ENCODE measurements at regions not wholly inside any gene's neighbourhood (a gene's known extent, or its start where the extent isn't known, plus 50 kb on each side); places are given as distances from the start of the nearest gene placed in this dataset.

DNA sequence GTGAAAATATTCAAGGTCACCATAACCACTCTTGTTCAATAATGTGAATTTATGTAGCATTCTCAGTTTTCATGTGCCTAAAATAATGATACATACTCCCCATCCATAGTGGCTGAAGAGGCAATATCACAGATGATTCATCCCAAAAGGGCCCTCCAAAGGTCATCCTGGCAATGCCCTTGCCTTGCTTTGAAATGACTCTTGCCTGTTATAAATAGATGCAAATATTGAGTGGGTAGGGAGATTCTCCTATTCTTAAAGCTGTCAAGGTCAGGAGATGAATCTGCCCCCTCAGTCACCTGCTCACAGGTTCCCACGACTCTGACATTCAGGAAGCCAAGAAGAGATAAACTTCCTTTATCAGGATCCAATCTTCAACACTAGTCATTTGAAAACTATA is 490.5 kb downstream of the TNS1 start:
- no peaks in the 10 kb centered on the region for H3K79me2 ChIP-seq (ENCODE audit: control insufficient read depth, insufficient read depth, low read length)
- H3K9me3 ChIP-seq (ENCODE audit: control insufficient read depth, low read depth, low read length), result no peaks in the 10 kb centered on the region
- no peak overlapping the region for H2AFZ ChIP-seq (ENCODE audit: control insufficient read depth, low read length)
- TF ChIP-seq, protein P1, sequence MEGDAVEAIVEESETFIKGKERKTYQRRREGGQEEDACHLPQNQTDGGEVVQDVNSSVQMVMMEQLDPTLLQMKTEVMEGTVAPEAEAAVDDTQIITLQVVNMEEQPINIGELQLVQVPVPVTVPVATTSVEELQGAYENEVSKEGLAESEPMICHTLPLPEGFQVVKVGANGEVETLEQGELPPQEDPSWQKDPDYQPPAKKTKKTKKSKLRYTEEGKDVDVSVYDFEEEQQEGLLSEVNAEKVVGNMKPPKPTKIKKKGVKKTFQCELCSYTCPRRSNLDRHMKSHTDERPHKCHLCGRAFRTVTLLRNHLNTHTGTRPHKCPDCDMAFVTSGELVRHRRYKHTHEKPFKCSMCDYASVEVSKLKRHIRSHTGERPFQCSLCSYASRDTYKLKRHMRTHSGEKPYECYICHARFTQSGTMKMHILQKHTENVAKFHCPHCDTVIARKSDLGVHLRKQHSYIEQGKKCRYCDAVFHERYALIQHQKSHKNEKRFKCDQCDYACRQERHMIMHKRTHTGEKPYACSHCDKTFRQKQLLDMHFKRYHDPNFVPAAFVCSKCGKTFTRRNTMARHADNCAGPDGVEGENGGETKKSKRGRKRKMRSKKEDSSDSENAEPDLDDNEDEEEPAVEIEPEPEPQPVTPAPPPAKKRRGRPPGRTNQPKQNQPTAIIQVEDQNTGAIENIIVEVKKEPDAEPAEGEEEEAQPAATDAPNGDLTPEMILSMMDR (optimal IDR thresholded peaks at IDR 0.05 in 1 of 3, IDR thresholded peaks at IDR 0.05 in 1 of 3, conservative IDR thresholded peaks at IDR 0.05 in 1 of 3; ENCODE audit: extremely low read depth in 1 of 3, insufficient read depth in 2 of 3, low read length in 3 of 3), result no peak
- no peak for TF ChIP-seq EZH2 (IDR thresholded peaks at IDR 0.05; ENCODE audit: low read length)
- no peak overlapping the region for H3K4me2 ChIP-seq (ENCODE audit: control insufficient read depth, extremely low read depth, insufficient read depth, low read depth, low read length)
- no peak for FAIRE-seq
- peaks cover 4% of the 10 kb centered on the region for H3K4me1 ChIP-seq (ENCODE audit: control insufficient read depth, extremely low read depth, insufficient read depth, low read length)
- H3K9ac ChIP-seq (ENCODE audit: control insufficient read depth, extremely low read depth, insufficient read depth, low read length), result no peak overlapping the region
- no peaks in the 10 kb centered on the region for H3K36me3 ChIP-seq (ENCODE audit: control insufficient read depth in 2 of 2, extremely low read depth in 1 of 2, insufficient read depth in 2 of 2, low read length in 2 of 2)
- DNase-seq (ENCODE audit: low read depth, low spot score), result no peak
- H3K9me1 ChIP-seq (ENCODE audit: control insufficient read depth, extremely low read depth, insufficient read depth, low read length), result no peaks in the 10 kb centered on the region
- dilution Hi-C loops (cut with MboI; ENCODE audit: extremely low pct_ligation_motif_present, low sequenced_read_pairs), result loop anchor here (25.0 kb wide), 1 partner anchor 200 kb away; no protein-coding TSS in a partner anchor
- no peaks in the 10 kb centered on the region for H4K20me1 ChIP-seq (ENCODE audit: control insufficient read depth, extremely low read depth, insufficient read depth, low read length)
- no peak overlapping the region for H3K4me3 ChIP-seq (ENCODE audit: control insufficient read depth in 2 of 3, extremely low read depth in 1 of 3, insufficient read depth in 2 of 3, low read depth in 1 of 3, low read length in 3 of 3)
- no peak overlapping the region for H3K27ac ChIP-seq (ENCODE audit: control insufficient read depth, insufficient read depth, low read length)
- no peaks in the 10 kb centered on the region for H3K27me3 ChIP-seq (ENCODE audit: control insufficient read depth, extremely low read depth, insufficient read depth, low read length)

DNA sequence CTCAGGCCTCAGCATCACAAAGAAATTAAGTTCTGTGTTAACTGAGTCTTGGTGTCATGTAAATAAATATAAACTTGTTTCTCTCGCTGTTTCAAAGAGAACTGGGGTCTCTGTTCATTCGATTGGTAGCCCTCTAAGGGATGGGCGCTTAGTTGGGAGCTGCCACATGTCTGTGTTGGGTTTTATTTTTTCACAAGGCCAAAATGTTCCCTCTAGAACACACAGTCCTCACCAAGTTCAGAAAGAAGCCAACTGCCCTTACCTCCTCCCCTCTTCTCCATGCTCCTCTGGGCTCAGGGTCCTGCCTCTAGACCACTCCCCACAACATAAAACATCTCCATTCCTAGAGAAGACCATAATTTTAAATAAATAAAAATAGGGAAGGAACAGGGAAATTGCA is 490.9 kb downstream of the TNS1 start:
- DNase-seq (ENCODE audit: low read depth, low spot score), result no peak
- no peak overlapping the region for H3K9ac ChIP-seq (ENCODE audit: control insufficient read depth, extremely low read depth, insufficient read depth, low read length)

More for the DNA sequence above, 490.9 kb downstream of the TNS1 start:
- no peaks in the 10 kb centered on the region for H3K9me3 ChIP-seq (ENCODE audit: control insufficient read depth, low read depth, low read length)
- no peaks in the 10 kb centered on the region for H3K79me2 ChIP-seq (ENCODE audit: control insufficient read depth, insufficient read depth, low read length)
- H3K4me1 ChIP-seq (ENCODE audit: control insufficient read depth, extremely low read depth, insufficient read depth, low read length), result peaks cover 4% of the 10 kb centered on the region
- FAIRE-seq, result no peak
- H3K4me3 ChIP-seq (ENCODE audit: control insufficient read depth in 2 of 3, extremely low read depth in 1 of 3, insufficient read depth in 2 of 3, low read depth in 1 of 3, low read length in 3 of 3), result no peak overlapping the region
- H3K9me1 ChIP-seq (ENCODE audit: control insufficient read depth, extremely low read depth, insufficient read depth, low read length), result no peaks in the 10 kb centered on the region
- dilution Hi-C loops (cut with MboI; ENCODE audit: extremely low pct_ligation_motif_present, low sequenced_read_pairs), result loop anchor here (25.0 kb wide), 1 partner anchor 200 kb away; no protein-coding TSS in a partner anchor
- H3K36me3 ChIP-seq (ENCODE audit: control insufficient read depth in 2 of 2, extremely low read depth in 1 of 2, insufficient read depth in 2 of 2, low read length in 2 of 2), result no peaks in the 10 kb centered on the region
- no peak overlapping the region for H2AFZ ChIP-seq (ENCODE audit: control insufficient read depth, low read length)
- H4K20me1 ChIP-seq (ENCODE audit: control insufficient read depth, extremely low read depth, insufficient read depth, low read length), result no peaks in the 10 kb centered on the region
- no peak overlapping the region for H3K4me2 ChIP-seq (ENCODE audit: control insufficient read depth, extremely low read depth, insufficient read depth, low read depth, low read length)
- no peaks in the 10 kb centered on the region for H3K27me3 ChIP-seq (ENCODE audit: control insufficient read depth, extremely low read depth, insufficient read depth, low read length)
- H3K27ac ChIP-seq (ENCODE audit: control insufficient read depth, insufficient read depth, low read length), result no peak overlapping the region
- TF ChIP-seq, protein P1 (optimal IDR thresholded peaks at IDR 0.05 in 1 of 3, IDR thresholded peaks at IDR 0.05 in 1 of 3, conservative IDR thresholded peaks at IDR 0.05 in 1 of 3; ENCODE audit: extremely low read depth in 1 of 3, insufficient read depth in 2 of 3, low read length in 3 of 3), result no peak

Measured in keratinocyte (primary cell).